CD4-positive, alpha-beta T cell (primary cell): ENCODE measurements at regions not wholly inside any gene's neighbourhood (a gene's known extent, or its start where the extent isn't known, plus 50 kb on each side); places are given as distances from the start of the nearest gene placed in this dataset.

Experiments used
- ATAC-seq: fragments of 200-7000 bp; cut with Tn5 transposase; one replicate; pipeline ENCODE4 v1.10.0; 2022; ENCODE audit warnings: mild to moderate bottlenecking; ENCODE audit not compliant: poor library complexity
- CTCF ChIA-PET: fragments of 350-600 bp; sonication (Branson Sonifier 250); formaldehyde crosslinking; loops from one replicate; lab custom pipeline; 2021; ENCODE audit warnings: antibody characterized with exemption, inconsistent platforms; lab: Charles Lee
- POLR2A ChIA-PET: fragments of 350-600 bp; sonication (Branson Sonifier 250); formaldehyde crosslinking; loops from one replicate; lab custom pipeline; 2021; ENCODE audit warnings: antibody characterized with exemption, inconsistent platforms; lab: Charles Lee
- DNase-seq, 14 experiments: peaks; one replicate each; pipeline ENCODE4 v3.0.0-alpha.2; 2013 to 2020; ENCODE audit warnings: mixed read lengths in 2 of 14
- H3K27ac ChIP-seq, 2 donors: one replicate each; pipeline versions ENCODE4 v1.5.1 to v1.7.0; 2013; ENCODE audit warnings: low read length in 2 of 2, low read depth in 1 of 2, mild to moderate bottlenecking in 1 of 2
- H3K27me3 ChIP-seq, 2 experiments: 1 replicate in 1 of 2; 2 replicates in 1 of 2; pipeline versions ENCODE4 v1.6.1 to v1.7.0; 2013; ENCODE audit warnings: low read length in 2 of 2, control low read depth in 1 of 2, mild to moderate bottlenecking in 1 of 2, moderate library complexity in 1 of 2; ENCODE audit not compliant: insufficient read depth in 2 of 2, control insufficient read depth in 1 of 2
- H3K36me3 ChIP-seq: one replicate; pipeline ENCODE4 v1.6.1; 2013; ENCODE audit warnings: low read length, control low read depth; ENCODE audit not compliant: insufficient read depth
- H3K4me1 ChIP-seq: one replicate; pipeline ENCODE4 v1.6.1; 2013; ENCODE audit warnings: low read length, control low read depth; ENCODE audit not compliant: insufficient read depth
- H3K4me3 ChIP-seq: one replicate; pipeline ENCODE4 v1.5.1; 2013; ENCODE audit warnings: mild to moderate bottlenecking, low read length, moderate library complexity
- H3K9me3 ChIP-seq, 2 experiments: 1 replicate in 1 of 2; 2 replicates in 1 of 2; pipeline versions ENCODE4 v1.6.1 to v1.7.0; 2013; ENCODE audit warnings: low read length in 2 of 2, mild to moderate bottlenecking in 2 of 2, control low read depth in 1 of 2, moderate library complexity in 1 of 2; ENCODE audit not compliant: control insufficient read depth in 1 of 2, insufficient read depth in 1 of 2
- H3K27ac Mint-ChIP-seq: one replicate; pipeline ENCODE4 v1.8.0; 2020; ENCODE audit warnings: mixed read lengths
- H3K27me3 Mint-ChIP-seq: one replicate; pipeline ENCODE4 v1.8.0; 2021; ENCODE audit warnings: mixed read lengths
- H3K36me3 Mint-ChIP-seq: one replicate; pipeline ENCODE4 v1.8.0; 2021; ENCODE audit warnings: low read depth, mixed read lengths
- H3K4me1 Mint-ChIP-seq: one replicate; pipeline ENCODE4 v1.8.0; 2021; ENCODE audit warnings: low read depth, mixed read lengths
- H3K4me3 Mint-ChIP-seq: one replicate; pipeline ENCODE4 v1.8.0; 2020; ENCODE audit warnings: mild to moderate bottlenecking, mixed read lengths
- H3K9me3 Mint-ChIP-seq: one replicate; pipeline ENCODE4 v1.8.0; 2020; ENCODE audit warnings: mixed read lengths
- CTCF ChIP-seq: fragments of 200-600 bp; IDR thresholded peaks from one replicate; pipeline ENCODE4 v1.8.0; 2022; ENCODE audit warnings: antibody characterized with exemption, mild to moderate bottlenecking
- intact Hi-C, 2 experiments: fragments of 100-400 bp; cut with DNase I in 1 of 2; cut with micrococcal nuclease in 1 of 2; formaldehyde crosslinking; loops; one replicate each; pipeline versions ENCODE4 v1.15.1 to v1.9.0; 2023 to 2025; cut with DNase I, micrococcal nuclease

GRCh38 chr5:57319628-57320027, 145.8 kb downstream of the GPBP1 start:
- CTCF ChIA-PET = no interaction called here
- Histone ChIP-seq H3K4me1 (no peaks in the 10 kb centered on the region), H3K4me3 (no peak overlapping the region), H3K27me3 (peaks cover 0 to 6% of the 10 kb centered on the region in 2 experiments), H3K36me3 (no peaks in the 10 kb centered on the region), H3K27ac (no peak overlapping the region), H3K9me3 (no peaks in the 10 kb centered on the region)
- DNase-seq (no peak), ATAC-seq (no peak)
- no peak overlapping the region for H3K27ac Mint-ChIP-seq
- no peak overlapping the region for H3K4me3 Mint-ChIP-seq
- H3K36me3 Mint-ChIP-seq = no peaks in the 10 kb centered on the region
- intact Hi-C loops = no loop called here
- no peaks in the 10 kb centered on the region for H3K27me3 Mint-ChIP-seq
- no peak for TF ChIP-seq CTCF
- H3K4me1 Mint-ChIP-seq = peaks cover 7% of the 10 kb centered on the region
- no peaks in the 10 kb centered on the region for H3K9me3 Mint-ChIP-seq
- POLR2A ChIA-PET = no interaction called here

GRCh38 chr5:57318251-57318650, 144.4 kb downstream of the GPBP1 start:
- no peak overlapping the region for H3K27ac Mint-ChIP-seq
- no peaks in the 10 kb centered on the region for H3K36me3 Mint-ChIP-seq
- H3K36me3 ChIP-seq = no peaks in the 10 kb centered on the region
- no peaks in the 10 kb centered on the region for H3K4me1 Mint-ChIP-seq
- no peak overlapping the region for H3K4me3 Mint-ChIP-seq
- no peak overlapping the region for H3K4me3 ChIP-seq
- no peak overlapping the region for H3K27ac ChIP-seq
- H3K27me3 ChIP-seq = peaks cover 0 to 6% of the 10 kb centered on the region in 2 experiments
- ATAC-seq = no peak
- H3K9me3 ChIP-seq = no peaks in the 10 kb centered on the region
- ChIA-PET POLR2A (no interaction called here), CTCF (no interaction called here)
- no peak for DNase-seq
- no peak for TF ChIP-seq CTCF
- no peaks in the 10 kb centered on the region for H3K9me3 Mint-ChIP-seq
- no peaks in the 10 kb centered on the region for H3K4me1 ChIP-seq
- no peaks in the 10 kb centered on the region for H3K27me3 Mint-ChIP-seq
- intact Hi-C loops = no loop called here

GRCh38 chr5:57317341-57317740, 143.5 kb downstream of the GPBP1 start:
- ChIA-PET POLR2A (no interaction called here), CTCF (no interaction called here)
- H3K4me1 Mint-ChIP-seq = no peaks in the 10 kb centered on the region
- no peaks in the 10 kb centered on the region for H3K4me1 ChIP-seq
- ATAC-seq (no peak), DNase-seq (no peak)
- H3K27me3 Mint-ChIP-seq = no peaks in the 10 kb centered on the region
- no peak overlapping the region for H3K4me3 Mint-ChIP-seq
- no peak for TF ChIP-seq CTCF
- no peaks in the 10 kb centered on the region for H3K9me3 Mint-ChIP-seq
- H3K36me3 ChIP-seq = no peaks in the 10 kb centered on the region
- intact Hi-C loops = no loop called here
- H3K9me3 ChIP-seq = no peaks in the 10 kb centered on the region
- no peak overlapping the region for H3K27ac Mint-ChIP-seq
- H3K36me3 Mint-ChIP-seq = no peaks in the 10 kb centered on the region
- peaks cover 0 to 6% of the 10 kb centered on the region in 2 experiments for H3K27me3 ChIP-seq
- no peak overlapping the region for H3K4me3 ChIP-seq
- no peak overlapping the region for H3K27ac ChIP-seq
